HCT116 (cell line): ENCODE measurements at regions not wholly inside any gene's neighbourhood (a gene's known extent, or its start where the extent isn't known, plus 50 kb on each side); places are given as distances from the start of the nearest gene placed in this dataset.

Experiments
- ATAC-seq: fragments of 200-7000 bp; cut with Tn5 transposase; 2 replicates; pipeline ENCODE4 v1.9.1; 2020; ENCODE audit warnings: mild to moderate bottlenecking, moderate library complexity
- BruUV-seq: library from RNA; stranded (reverse); fragments of 400-500 nt; replicated peaks from 2 replicates; lab custom pipeline; 2021; lab: Mats Ljungman, UMichigan
- CTCF ChIA-PET: fragments of 300-600 bp; sonication (Branson Sonifier 250); formaldehyde crosslinking; loops from one replicate; lab custom pipeline; 2021; ENCODE audit warnings: antibody characterized with exemption; lab: Charles Lee
- POLR2A ChIA-PET: fragments of 300-600, 350-600 bp; sonication (Branson Sonifier 250); formaldehyde crosslinking; loops from one replicate; lab custom pipeline; 2021; ENCODE audit warnings: antibody characterized with exemption; lab: Charles Lee
- RAD21 ChIA-PET, 2 experiments: fragments of 300-600 bp; sonication (Branson Sonifier 250); formaldehyde crosslinking; loops; one replicate each; lab custom pipeline; 2023; ENCODE audit warnings: low total read pairs in 2 of 2; ENCODE audit not compliant: uncharacterized antibody in 2 of 2, unreplicated experiment in 2 of 2, low non-redundant PET in 1 of 2; lab: Charles Lee
- DNase-seq: peaks from one replicate; pipeline ENCODE4 v3.0.0-alpha.2; 2010; ENCODE audit warnings: low read depth, low spot score
- H2AFZ ChIP-seq: fragments of 200-600 bp; shearing (Covaris generic), sonication (generic); 2 replicates; pipeline ENCODE4 v1.6.1; 2017; ENCODE audit warnings: low read depth, mixed run types, mixed read lengths, antibody characterized with exemption, low read length; ENCODE audit not compliant: poor library complexity, severe bottlenecking
- H3K27ac ChIP-seq: 2 replicates; pipeline ENCODE4 v1.5.1; 2012; ENCODE audit warnings: low read depth, low read length
- H3K27me3 ChIP-seq: fragments of 200-600 bp; sonication (generic); 2 replicates; pipeline ENCODE4 v1.6.1; 2016; ENCODE audit warnings: mixed run types, low read length, mixed read lengths; ENCODE audit not compliant: insufficient read depth
- H3K36me3 ChIP-seq, 2 experiments: fragments of 200-500 bp in 1 of 2; fragments of 200-600 bp in 1 of 2; sonication (Bioruptor generic) in 1 of 2; sonication (generic) in 1 of 2; 2 replicates each; pipeline versions ENCODE4 v1.5.1 to v1.6.1; 2014 to 2016; ENCODE audit warnings: low read length in 2 of 2, inconsistent platforms in 1 of 2, mixed read lengths in 1 of 2, mixed run types in 1 of 2; ENCODE audit not compliant: insufficient read depth in 2 of 2, control insufficient read depth in 1 of 2
- H3K4me1 ChIP-seq, 2 experiments: fragments of 200-600 bp in 1 of 2; sonication (generic) in 1 of 2; 2 replicates each; pipeline versions ENCODE4 v1.5.1 to v1.6.1; 2012 to 2017; ENCODE audit warnings: low read length in 2 of 2, inconsistent platforms in 1 of 2, mild to moderate bottlenecking in 1 of 2, mixed read lengths in 1 of 2, mixed run types in 1 of 2, moderate library complexity in 1 of 2; ENCODE audit not compliant: insufficient read depth in 2 of 2, control insufficient read depth in 1 of 2
- H3K4me2 ChIP-seq: fragments of 200-600 bp; sonication (generic); 2 replicates; pipeline ENCODE4 v1.6.1; 2017; ENCODE audit warnings: mixed run types, low read length, mixed read lengths
- H3K4me3 ChIP-seq, 2 experiments: fragments of 200-600 bp in 1 of 2; sonication (generic) in 1 of 2; replicated peaks in 1 of 2; 2 replicates each; pipeline ENCODE4 v1.5.1; 2011 to 2016; ENCODE audit warnings: low read length in 2 of 2, control low read depth in 1 of 2, low read depth in 1 of 2, mild to moderate bottlenecking in 1 of 2, mixed read lengths in 1 of 2, mixed run types in 1 of 2
- H3K79me2 ChIP-seq: fragments of 200-600 bp; sonication (generic); 2 replicates; pipeline ENCODE4 v1.6.1; 2017; ENCODE audit warnings: mild to moderate bottlenecking, mixed run types, low read length, moderate library complexity, mixed read lengths; ENCODE audit not compliant: insufficient read depth
- H3K9ac ChIP-seq: fragments of 200-600 bp; sonication (generic); 2 replicates; pipeline ENCODE4 v1.6.1; 2016; ENCODE audit warnings: low read length, mixed read lengths
- H3K9me2 ChIP-seq: fragments of 200-600 bp; sonication (generic), shearing (Covaris generic); 2 replicates; pipeline ENCODE4 v1.6.1; 2017; ENCODE audit warnings: mixed run types, mild to moderate bottlenecking, moderate library complexity; ENCODE audit not compliant: insufficient read depth
- H3K9me3 ChIP-seq, 2 experiments: fragments of 200-500 bp in 1 of 2; fragments of 200-600 bp in 1 of 2; sonication (Bioruptor generic) in 1 of 2; sonication (generic) in 1 of 2; 2 replicates each; pipeline ENCODE4 v1.6.1; 2014 to 2017; ENCODE audit warnings: low read length in 2 of 2, mixed read lengths in 2 of 2, inconsistent platforms in 1 of 2, low read depth in 1 of 2, mild to moderate bottlenecking in 1 of 2, mixed run types in 1 of 2, moderate library complexity in 1 of 2; ENCODE audit not compliant: control insufficient read depth in 1 of 2, insufficient read depth in 1 of 2
- H4K20me1 ChIP-seq: fragments of 200-600 bp; sonication (generic), shearing (Covaris generic); 2 replicates; pipeline ENCODE4 v1.6.1; 2017; ENCODE audit warnings: mixed run types, mild to moderate bottlenecking, moderate library complexity; ENCODE audit not compliant: insufficient read depth
- EGR1 ChIP-seq: IDR thresholded peaks from 2 replicates; pipeline ENCODE4 v1.6.1; 2012; ENCODE audit warnings: low read depth
- ELF1 ChIP-seq: IDR thresholded peaks from 2 replicates; pipeline ENCODE4 v1.6.1; 2012; ENCODE audit warnings: low read depth, borderline replicate concordance
- EZH2 ChIP-seq: fragments of 200-600 bp; sonication (generic); IDR thresholded peaks from 2 replicates; pipeline ENCODE4 v1.6.1; 2017; ENCODE audit warnings: antibody characterized with exemption, mixed run types
- POLR2AphosphoS5 ChIP-seq: IDR thresholded peaks from 2 replicates; pipeline ENCODE4 v1.6.1; 2011; ENCODE audit warnings: mild to moderate bottlenecking, low read depth, low read length, moderate library complexity
- ZFX ChIP-seq: fragments of 450-650 bp; IDR thresholded peaks from 2 replicates; pipeline ENCODE4 v1.6.1; 2017
- intact Hi-C: fragments of 100-400 bp; cut with micrococcal nuclease; formaldehyde crosslinking; loops from 2 replicates; pipeline ENCODE4 v1.10.0; 2022
- TF ChIP-seq, protein P1 (sequence below), 3 experiments: fragments of 200-600 bp in 1 of 3; sonication (generic) in 1 of 3; IDR thresholded peaks in 2 of 3; conservative IDR thresholded peaks in 1 of 3; 2 replicates each; pipeline ENCODE4 v1.5.1; 2012 to 2017; ENCODE audit warnings: low read depth in 2 of 3, low read length in 2 of 3, antibody characterized with exemption in 1 of 3, borderline replicate concordance in 1 of 3, control low read depth in 1 of 3, mild to moderate bottlenecking in 1 of 3, mixed read lengths in 1 of 3, mixed run types in 1 of 3, moderate library complexity in 1 of 3; ENCODE audit not compliant: insufficient read depth in 1 of 3
- TF ChIP-seq, protein P2 (sequence below): IDR thresholded peaks from 2 replicates; pipeline ENCODE4 v1.6.1; 2011; ENCODE audit warnings: mild to moderate bottlenecking, low read length, moderate library complexity; ENCODE audit not compliant: insufficient replicate concordance; ENCODE audit errors: extremely low read depth

DNA sequence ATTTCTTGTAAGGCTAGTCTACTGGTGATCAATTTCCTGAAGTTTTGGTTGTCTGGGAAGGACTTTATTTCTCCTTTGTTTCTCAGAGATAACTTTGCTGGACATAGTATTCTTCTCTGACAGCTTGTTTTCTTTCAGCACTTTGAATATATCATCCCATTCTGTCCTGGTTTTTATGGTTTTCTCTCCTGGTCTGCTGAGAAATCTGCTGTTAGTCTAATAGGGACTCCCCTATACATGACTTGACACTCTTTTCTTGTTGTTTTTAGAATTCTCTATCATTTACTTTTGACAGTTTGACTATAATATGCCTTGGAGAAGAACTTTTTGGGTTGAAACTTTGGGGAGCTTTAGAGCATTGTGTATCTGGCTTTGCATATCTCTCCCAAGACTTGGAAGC lies 112.5 kb downstream of the PRL start (continued):
- TF ChIP-seq, protein P1, sequence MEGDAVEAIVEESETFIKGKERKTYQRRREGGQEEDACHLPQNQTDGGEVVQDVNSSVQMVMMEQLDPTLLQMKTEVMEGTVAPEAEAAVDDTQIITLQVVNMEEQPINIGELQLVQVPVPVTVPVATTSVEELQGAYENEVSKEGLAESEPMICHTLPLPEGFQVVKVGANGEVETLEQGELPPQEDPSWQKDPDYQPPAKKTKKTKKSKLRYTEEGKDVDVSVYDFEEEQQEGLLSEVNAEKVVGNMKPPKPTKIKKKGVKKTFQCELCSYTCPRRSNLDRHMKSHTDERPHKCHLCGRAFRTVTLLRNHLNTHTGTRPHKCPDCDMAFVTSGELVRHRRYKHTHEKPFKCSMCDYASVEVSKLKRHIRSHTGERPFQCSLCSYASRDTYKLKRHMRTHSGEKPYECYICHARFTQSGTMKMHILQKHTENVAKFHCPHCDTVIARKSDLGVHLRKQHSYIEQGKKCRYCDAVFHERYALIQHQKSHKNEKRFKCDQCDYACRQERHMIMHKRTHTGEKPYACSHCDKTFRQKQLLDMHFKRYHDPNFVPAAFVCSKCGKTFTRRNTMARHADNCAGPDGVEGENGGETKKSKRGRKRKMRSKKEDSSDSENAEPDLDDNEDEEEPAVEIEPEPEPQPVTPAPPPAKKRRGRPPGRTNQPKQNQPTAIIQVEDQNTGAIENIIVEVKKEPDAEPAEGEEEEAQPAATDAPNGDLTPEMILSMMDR (IDR thresholded peaks at IDR 0.05 in 2 of 3, conservative IDR thresholded peaks at IDR 0.05 in 1 of 3; ENCODE audit: borderline replicate concordance in 1 of 3, insufficient read depth in 1 of 3, low read depth in 2 of 3, low read length in 2 of 3): no peak
- TF ChIP-seq EGR1: no peak
- no peak for TF ChIP-seq ELF1
- TF ChIP-seq, protein P2, sequence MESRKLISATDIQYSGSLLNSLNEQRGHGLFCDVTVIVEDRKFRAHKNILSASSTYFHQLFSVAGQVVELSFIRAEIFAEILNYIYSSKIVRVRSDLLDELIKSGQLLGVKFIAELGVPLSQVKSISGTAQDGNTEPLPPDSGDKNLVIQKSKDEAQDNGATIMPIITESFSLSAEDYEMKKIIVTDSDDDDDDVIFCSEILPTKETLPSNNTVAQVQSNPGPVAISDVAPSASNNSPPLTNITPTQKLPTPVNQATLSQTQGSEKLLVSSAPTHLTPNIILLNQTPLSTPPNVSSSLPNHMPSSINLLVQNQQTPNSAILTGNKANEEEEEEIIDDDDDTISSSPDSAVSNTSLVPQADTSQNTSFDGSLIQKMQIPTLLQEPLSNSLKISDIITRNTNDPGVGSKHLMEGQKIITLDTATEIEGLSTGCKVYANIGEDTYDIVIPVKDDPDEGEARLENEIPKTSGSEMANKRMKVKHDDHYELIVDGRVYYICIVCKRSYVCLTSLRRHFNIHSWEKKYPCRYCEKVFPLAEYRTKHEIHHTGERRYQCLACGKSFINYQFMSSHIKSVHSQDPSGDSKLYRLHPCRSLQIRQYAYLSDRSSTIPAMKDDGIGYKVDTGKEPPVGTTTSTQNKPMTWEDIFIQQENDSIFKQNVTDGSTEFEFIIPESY: no peak
- TF ChIP-seq POLR2AphosphoS5: no peak
- no peak for TF ChIP-seq EZH2
- TF ChIP-seq, all 23 proteins: peak for 0

GRCh38 chr6:22189946-22190345 lies 106.9 kb downstream of the PRL start:
- TF ChIP-seq ZFX: no peak
- TF ChIP-seq, protein P2: no peak
- TF ChIP-seq, all 23 proteins: peak for 0
- H3K4me3 ChIP-seq: no peak overlapping the region
- no TSS peak for BruUV-seq
- DNase-seq (no peak), ATAC-seq (no peak)
- H3K9me3 ChIP-seq: no peaks in the 10 kb centered on the region
- no peaks in the 10 kb centered on the region for H3K27me3 ChIP-seq
- no peaks in the 10 kb centered on the region for H4K20me1 ChIP-seq
- no peaks in the 10 kb centered on the region for H3K79me2 ChIP-seq
- H3K9me2 ChIP-seq: no peaks in the 10 kb centered on the region
- ChIA-PET RAD21 (no interaction called here), CTCF (no interaction called here), POLR2A (no interaction called here)
- no peaks in the 10 kb centered on the region for H3K4me1 ChIP-seq
- intact Hi-C loops: no loop called here
- no peak overlapping the region for H3K27ac ChIP-seq
- no peak overlapping the region for H3K4me2 ChIP-seq
- no peak overlapping the region for H3K9ac ChIP-seq
- H2AFZ ChIP-seq: no peak overlapping the region
- H3K36me3 ChIP-seq: no peaks in the 10 kb centered on the region
